HG03108 (cell line): ENCODE measurements at regions not wholly inside any gene's neighbourhood (a gene's known extent, or its start where the extent isn't known, plus 50 kb on each side); places are given as distances from the start of the nearest gene placed in this dataset.

ENCODE experiments used
- ATAC-seq: cut with Tn5 transposase; IDR thresholded peaks from one replicate; pipeline ENCODE4 v1.9.1; 2021; ENCODE audit warnings: moderate library complexity; ENCODE audit not compliant: unreplicated experiment

GRCh38 chr6:100944644-100945043 lies 63.5 kb upstream of the ASCC3 start:
- ATAC-seq: no peak

- ATAC-seq: no peak
Observed at GRCh38 chr6:100946021-100946540, 65.0 kb upstream of the ASCC3 start.

- no peak for ATAC-seq
Observed at GRCh38 chr6:100946711-100947110, 65.6 kb upstream of the ASCC3 start.

GRCh38 chr6:100948381-100949133 lies 67.4 kb upstream of the ASCC3 start:
- no peak for ATAC-seq

GRCh38 chr6:100952006-100952405 lies 70.9 kb upstream of the ASCC3 start:
- no peak for ATAC-seq

- no peak for ATAC-seq
Observed at GRCh38 chr6:100959280-100959679, 78.2 kb upstream of the ASCC3 start.

- ATAC-seq: no peak
Observed at GRCh38 chr6:100962466-100962865, 81.3 kb upstream of the ASCC3 start.

- no peak for ATAC-seq
Observed at GRCh38 chr6:100965067-100965466, 83.9 kb upstream of the ASCC3 start.

- ATAC-seq: no peak
Observed at GRCh38 chr6:100968949-100969348, 87.8 kb upstream of the ASCC3 start.

- ATAC-seq: no peak
Observed at GRCh38 chr6:100979267-100979666, 98.1 kb upstream of the ASCC3 start.

- no peak for ATAC-seq
Observed at GRCh38 chr6:100980949-100981348, 99.8 kb upstream of the ASCC3 start.

GRCh38 chr6:100986921-100987320 lies 105.8 kb upstream of the ASCC3 start:
- no peak for ATAC-seq

- no peak for ATAC-seq
Observed at GRCh38 chr6:100987556-100987955, 106.4 kb upstream of the ASCC3 start.

- no peak for ATAC-seq
Observed at GRCh38 chr6:100988391-100988984, 107.4 kb upstream of the ASCC3 start.

GRCh38 chr6:100990070-100990469 lies 108.9 kb upstream of the ASCC3 start:
- no peak for ATAC-seq

GRCh38 chr6:100996409-100996808 lies 115.3 kb upstream of the ASCC3 start:
- no peak for ATAC-seq

- ATAC-seq: no peak
Observed at GRCh38 chr6:100998111-100998510, 117.0 kb upstream of the ASCC3 start.

- no peak for ATAC-seq
Observed at GRCh38 chr6:100999034-100999597, 118.0 kb upstream of the ASCC3 start.

GRCh38 chr6:101000341-101000740 lies 119.2 kb upstream of the ASCC3 start:
- ATAC-seq: no peak

- no peak for ATAC-seq
Observed at GRCh38 chr6:101001012-101001411, 119.9 kb upstream of the ASCC3 start.

GRCh38 chr6:101001607-101002006 lies 120.5 kb upstream of the ASCC3 start:
- ATAC-seq: no peak

- ATAC-seq: no peak
Observed at GRCh38 chr6:101003075-101003474, 121.9 kb upstream of the ASCC3 start.
